ENCODE measurements at regions not wholly inside any gene's neighbourhood (a gene's known extent, or its start where the extent isn't known, plus 50 kb on each side); places are given as distances from the start of the nearest gene placed in this dataset.

DNA sequence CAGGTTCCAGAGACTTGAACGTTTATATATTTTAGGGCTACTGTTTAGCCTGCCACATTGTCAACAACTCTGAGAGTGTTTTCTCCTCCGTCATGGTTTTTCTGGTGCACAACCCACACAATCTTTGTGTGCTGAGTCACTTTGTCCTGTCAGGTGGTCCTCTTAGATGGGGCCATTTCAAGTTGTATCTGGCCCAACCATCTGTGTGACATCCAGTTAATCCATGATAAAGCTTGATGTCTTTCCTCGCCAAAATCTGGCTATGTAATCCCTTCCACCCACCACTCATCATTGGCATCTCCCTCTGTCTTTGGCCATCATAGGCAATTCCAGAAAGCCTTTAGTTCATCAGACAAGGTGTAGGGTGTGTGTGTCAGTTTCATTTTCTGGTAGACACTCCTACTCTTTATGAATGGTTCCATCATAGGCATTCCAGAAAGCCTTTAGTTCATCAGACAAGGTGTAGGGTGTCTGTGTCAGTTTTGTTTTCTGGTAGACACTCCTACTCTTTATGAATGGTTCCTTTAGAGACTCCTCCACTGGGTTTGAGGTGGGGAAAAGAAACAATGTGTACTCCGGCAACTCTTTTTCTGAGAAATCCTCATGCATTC lies 282.0 kb upstream of the ACTBL2 start:
- no peaks in the 10 kb centered on the region for H3K4me1 ChIP-seq (ENCODE audit: control insufficient read depth in 1 of 2, low read depth in 2 of 2)
- ATAC-seq (ENCODE audit: insufficient number of reproducible peaks, low FRiP score, low read depth) (no peak), DNase-seq (ENCODE audit: low spot score) (no peak)
- H3K27me3 ChIP-seq (replicated peaks; ENCODE audit: insufficient read depth), result no peaks in the 10 kb centered on the region
- no peaks in the 10 kb centered on the region for H3K9me3 ChIP-seq
- H3K36me3 ChIP-seq, result no peaks in the 10 kb centered on the region
- H3K4me3 ChIP-seq, result no peak overlapping the region
- no peak overlapping the region for H3K27ac ChIP-seq
- TF ChIP-seq, protein P1, sequence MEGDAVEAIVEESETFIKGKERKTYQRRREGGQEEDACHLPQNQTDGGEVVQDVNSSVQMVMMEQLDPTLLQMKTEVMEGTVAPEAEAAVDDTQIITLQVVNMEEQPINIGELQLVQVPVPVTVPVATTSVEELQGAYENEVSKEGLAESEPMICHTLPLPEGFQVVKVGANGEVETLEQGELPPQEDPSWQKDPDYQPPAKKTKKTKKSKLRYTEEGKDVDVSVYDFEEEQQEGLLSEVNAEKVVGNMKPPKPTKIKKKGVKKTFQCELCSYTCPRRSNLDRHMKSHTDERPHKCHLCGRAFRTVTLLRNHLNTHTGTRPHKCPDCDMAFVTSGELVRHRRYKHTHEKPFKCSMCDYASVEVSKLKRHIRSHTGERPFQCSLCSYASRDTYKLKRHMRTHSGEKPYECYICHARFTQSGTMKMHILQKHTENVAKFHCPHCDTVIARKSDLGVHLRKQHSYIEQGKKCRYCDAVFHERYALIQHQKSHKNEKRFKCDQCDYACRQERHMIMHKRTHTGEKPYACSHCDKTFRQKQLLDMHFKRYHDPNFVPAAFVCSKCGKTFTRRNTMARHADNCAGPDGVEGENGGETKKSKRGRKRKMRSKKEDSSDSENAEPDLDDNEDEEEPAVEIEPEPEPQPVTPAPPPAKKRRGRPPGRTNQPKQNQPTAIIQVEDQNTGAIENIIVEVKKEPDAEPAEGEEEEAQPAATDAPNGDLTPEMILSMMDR (IDR thresholded peaks at IDR 0.05), result no peak

DNA sequence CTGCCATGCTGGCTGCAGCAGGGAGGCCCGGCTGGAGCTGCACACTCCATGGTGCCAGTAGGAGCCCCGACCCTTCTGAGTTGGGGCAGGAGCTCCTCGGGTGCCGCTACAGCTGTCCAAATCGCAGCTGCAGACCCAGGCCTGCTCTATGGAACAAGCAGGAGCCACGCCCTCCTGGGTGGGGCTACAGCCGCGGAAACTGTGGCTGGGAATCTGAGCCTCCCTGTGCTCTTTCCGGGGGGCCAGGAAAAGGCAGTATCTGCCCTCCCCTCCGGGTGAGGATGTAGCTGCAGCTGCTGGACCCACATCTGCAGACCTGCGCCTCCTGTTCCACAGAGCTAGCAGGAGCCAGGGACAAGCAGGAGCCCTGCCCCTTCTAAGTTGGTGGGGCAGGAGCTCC lies 278.9 kb upstream of the ACTBL2 start:
- Histone ChIP-seq H3K4me1 (ENCODE audit: control insufficient read depth in 1 of 2, low read depth in 2 of 2) (no peaks in the 10 kb centered on the region), H3K4me3 (no peak overlapping the region), H3K27ac (no peak overlapping the region), H3K27me3 (replicated peaks; ENCODE audit: insufficient read depth) (no peaks in the 10 kb centered on the region), H3K9me3 (no peaks in the 10 kb centered on the region), H3K36me3 (no peaks in the 10 kb centered on the region)
- DNase-seq (ENCODE audit: low spot score) (no peak), ATAC-seq (ENCODE audit: insufficient number of reproducible peaks, low FRiP score, low read depth) (no peak)
- TF ChIP-seq, protein P1 (IDR thresholded peaks at IDR 0.05), result no peak

DNA sequence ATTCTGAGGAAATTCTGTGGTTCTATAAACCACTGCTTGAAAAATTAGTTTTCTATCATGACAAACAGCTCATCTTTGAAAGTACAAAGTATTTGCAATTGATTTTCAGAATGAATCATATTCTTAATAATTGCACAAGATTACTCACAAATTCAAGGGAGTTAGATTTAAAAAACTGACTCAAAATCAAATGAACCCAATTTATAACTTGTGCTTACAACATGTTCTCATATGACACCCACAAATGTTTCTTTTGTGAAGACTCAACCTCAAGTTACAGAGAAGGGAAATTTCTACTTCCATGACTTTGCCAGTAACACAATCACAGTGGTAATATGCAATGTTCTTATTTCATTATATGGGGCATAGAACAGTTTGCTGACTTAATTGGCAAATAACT lies 272.0 kb upstream of the ACTBL2 start:
- ATAC-seq (ENCODE audit: insufficient number of reproducible peaks, low FRiP score, low read depth) (no peak), DNase-seq (ENCODE audit: low spot score) (no peak)
- Histone ChIP-seq H3K27ac (no peak overlapping the region), H3K36me3 (no peaks in the 10 kb centered on the region), H3K4me3 (no peak overlapping the region), H3K9me3 (no peaks in the 10 kb centered on the region), H3K27me3 (replicated peaks; ENCODE audit: insufficient read depth) (no peaks in the 10 kb centered on the region), H3K4me1 (ENCODE audit: control insufficient read depth in 1 of 2, low read depth in 2 of 2) (no peaks in the 10 kb centered on the region)
- TF ChIP-seq, protein P1 (IDR thresholded peaks at IDR 0.05), result no peak

DNA sequence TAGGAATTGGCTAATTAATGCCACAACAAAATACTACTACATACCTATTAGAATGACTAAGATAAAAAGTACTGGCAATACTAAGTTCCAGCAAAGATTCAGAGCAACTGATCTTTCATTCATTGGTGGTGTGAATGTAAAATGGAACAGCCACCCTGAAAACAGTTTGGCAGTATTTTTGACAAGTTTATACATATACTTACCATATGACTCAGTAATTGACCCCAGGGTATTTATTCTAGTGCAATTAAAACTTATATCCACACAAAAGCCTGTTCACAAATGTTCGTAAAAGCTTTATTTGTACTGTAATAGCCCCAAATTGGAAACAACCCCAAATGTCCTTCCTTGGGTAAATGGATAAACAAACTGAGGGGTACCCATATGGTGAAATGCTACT lies 270.8 kb upstream of the ACTBL2 start:
- TF ChIP-seq, protein P1 (IDR thresholded peaks at IDR 0.05), result no peak
- no peaks in the 10 kb centered on the region for H3K9me3 ChIP-seq
- no peak overlapping the region for H3K27ac ChIP-seq
- ATAC-seq (ENCODE audit: insufficient number of reproducible peaks, low FRiP score, low read depth) (no peak), DNase-seq (ENCODE audit: low spot score) (no peak)
- H3K4me1 ChIP-seq (ENCODE audit: control insufficient read depth in 1 of 2, low read depth in 2 of 2), result no peaks in the 10 kb centered on the region
- H3K27me3 ChIP-seq (replicated peaks; ENCODE audit: insufficient read depth), result no peaks in the 10 kb centered on the region
- H3K4me3 ChIP-seq, result no peak overlapping the region
- no peaks in the 10 kb centered on the region for H3K36me3 ChIP-seq

DNA sequence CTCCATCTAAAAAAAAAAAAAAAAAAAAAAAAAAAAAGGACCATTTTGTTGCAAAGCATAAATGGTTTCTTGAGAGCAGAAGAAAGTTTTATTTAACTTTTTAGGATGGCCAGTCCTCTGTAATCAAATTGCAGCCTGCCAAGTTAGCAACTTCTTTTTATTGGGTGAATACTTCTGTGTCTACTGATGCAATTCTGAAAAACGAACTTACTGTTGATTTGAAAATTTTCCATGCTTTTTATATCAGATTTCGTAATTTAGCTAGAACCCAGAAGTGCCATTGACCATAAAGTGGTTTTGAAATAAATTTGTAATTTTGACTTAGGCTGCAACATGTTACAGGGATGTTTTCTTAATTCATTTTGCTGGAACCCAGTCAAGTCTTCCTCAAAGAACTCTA lies 269.1 kb upstream of the ACTBL2 start:
- no peak overlapping the region for H3K27ac ChIP-seq
- ATAC-seq (ENCODE audit: insufficient number of reproducible peaks, low FRiP score, low read depth) (no peak), DNase-seq (ENCODE audit: low spot score) (no peak)
- no peaks in the 10 kb centered on the region for H3K36me3 ChIP-seq
- no peak overlapping the region for H3K4me3 ChIP-seq
- no peaks in the 10 kb centered on the region for H3K9me3 ChIP-seq
- H3K27me3 ChIP-seq (replicated peaks; ENCODE audit: insufficient read depth), result no peaks in the 10 kb centered on the region
- H3K4me1 ChIP-seq (ENCODE audit: control insufficient read depth in 1 of 2, low read depth in 2 of 2), result no peaks in the 10 kb centered on the region
- TF ChIP-seq, protein P1 (IDR thresholded peaks at IDR 0.05), result no peak
